HG03045 (cell line): ENCODE measurements at regions not wholly inside any gene's neighbourhood (a gene's known extent, or its start where the extent isn't known, plus 50 kb on each side); places are given as distances from the start of the nearest gene placed in this dataset.

Source experiments
- ATAC-seq: cut with Tn5 transposase; IDR thresholded peaks from one replicate; pipeline ENCODE4 v1.9.1; 2021; ENCODE audit warnings: mild to moderate bottlenecking, moderate library complexity; ENCODE audit not compliant: unreplicated experiment

DNA sequence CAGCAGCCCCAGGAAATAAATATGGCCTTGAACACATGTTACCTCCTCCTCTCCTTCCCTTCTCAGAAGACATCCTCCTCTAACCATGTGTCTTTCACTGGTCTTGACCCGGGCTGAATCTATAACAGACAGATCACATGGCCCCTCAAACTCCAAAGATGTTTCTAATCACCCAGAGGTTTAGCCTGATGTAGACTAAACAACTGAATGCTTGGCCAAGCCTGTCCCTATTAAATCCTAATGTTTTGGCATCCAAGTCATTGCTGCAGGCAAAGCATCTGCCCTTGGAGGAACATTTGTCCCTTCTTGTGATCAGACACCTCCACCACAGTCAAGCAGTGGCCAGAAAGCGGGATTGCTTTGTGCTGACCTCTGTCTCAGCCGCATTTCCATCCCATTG, 65.5 kb downstream of the ANKRD60 start:
- no peak for ATAC-seq

- ATAC-seq, result no peak
Observed at GRCh38 chr20:58161192-58161591, 67.3 kb downstream of the ANKRD60 start.

GRCh38 chr20:58160451-58161061, 67.9 kb downstream of the ANKRD60 start:
- ATAC-seq, result no peak

DNA sequence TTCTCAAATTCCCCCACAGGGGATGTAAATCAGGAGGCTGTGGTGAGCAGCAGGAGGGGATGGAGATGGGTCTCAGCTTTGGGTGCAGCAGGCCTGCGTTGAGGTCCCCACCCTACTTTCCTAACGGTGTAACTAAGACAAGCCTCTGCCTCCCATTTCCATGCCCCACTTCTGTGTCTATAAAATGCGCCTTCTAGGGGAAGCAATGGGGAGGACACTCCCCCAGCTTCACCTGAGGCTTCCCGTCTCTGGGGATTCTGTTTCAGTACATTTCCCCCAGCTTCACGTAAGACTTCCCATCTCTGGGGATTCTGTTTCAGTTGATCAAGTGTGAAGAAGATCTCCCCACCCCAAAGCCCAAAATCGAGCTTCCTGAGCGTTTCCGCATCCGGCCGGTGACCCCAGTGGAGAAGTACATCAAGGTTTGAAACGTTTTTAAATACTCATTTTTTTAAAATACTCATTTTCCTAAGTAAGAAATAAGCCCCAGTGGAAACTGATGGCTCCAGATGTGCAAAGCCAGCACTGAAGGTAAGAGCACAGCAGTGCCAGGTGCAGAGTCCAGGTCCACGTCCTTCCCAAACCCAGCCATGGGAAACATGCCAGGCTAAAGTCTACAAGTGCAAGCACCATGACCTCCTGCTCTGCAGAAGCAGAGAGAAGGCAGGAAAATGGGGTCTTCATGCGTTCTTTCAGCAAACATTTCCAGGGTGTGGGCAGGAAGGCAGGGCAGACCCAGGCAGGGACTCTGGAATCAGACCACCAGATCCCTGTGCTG, 73.1 kb downstream of the ANKRD60 start:
- ATAC-seq, result no peak

DNA sequence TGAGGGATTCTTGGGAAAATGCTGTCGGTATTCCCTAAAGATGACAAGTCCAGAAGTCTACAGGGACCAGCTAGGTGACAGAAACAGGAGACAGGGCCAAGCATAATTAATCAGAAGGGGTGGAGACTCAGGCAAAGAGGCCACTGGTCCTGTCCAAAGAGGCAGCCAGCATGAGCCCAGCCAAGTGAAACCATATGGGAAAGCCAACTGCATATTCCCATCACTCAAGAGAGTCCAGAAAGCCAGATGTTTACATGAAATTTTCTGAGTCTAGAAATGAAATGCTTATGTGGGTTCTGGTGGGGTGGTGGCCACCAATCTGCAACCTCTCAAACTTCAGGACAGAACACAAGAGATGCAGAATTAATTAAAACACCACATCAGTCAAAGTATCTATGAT, 74.3 kb downstream of the ANKRD60 start:
- ATAC-seq, result no peak

DNA sequence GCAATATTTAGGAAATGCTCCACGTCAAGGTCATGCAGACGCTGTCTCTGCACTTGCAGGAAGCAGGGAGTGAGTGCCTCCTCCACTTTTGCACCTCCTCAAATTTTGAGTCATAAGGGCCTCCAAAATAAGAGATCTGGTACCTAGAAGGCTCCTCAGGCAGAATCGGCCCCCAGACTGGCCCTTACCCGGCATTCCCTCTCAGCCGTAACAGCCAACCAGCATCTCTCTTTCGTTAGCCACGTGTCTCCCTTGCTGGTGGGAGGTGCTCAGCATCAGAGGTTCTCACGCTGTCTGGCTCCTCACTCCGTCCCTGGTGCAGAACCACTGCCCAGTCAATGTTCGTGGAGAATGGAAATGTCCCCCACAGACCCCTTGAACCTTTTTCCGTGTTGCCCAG, 75.3 kb downstream of the ANKRD60 start:
- ATAC-seq, result no peak

GRCh38 chr20:58150772-58151171, 77.7 kb downstream of the ANKRD60 start:
- no peak for ATAC-seq

GRCh38 chr20:58149437-58150091, 78.9 kb downstream of the ANKRD60 start:
- no peak for ATAC-seq

- ATAC-seq, result no peak
Observed at GRCh38 chr20:58148891-58149290, 79.6 kb downstream of the ANKRD60 start.

DNA sequence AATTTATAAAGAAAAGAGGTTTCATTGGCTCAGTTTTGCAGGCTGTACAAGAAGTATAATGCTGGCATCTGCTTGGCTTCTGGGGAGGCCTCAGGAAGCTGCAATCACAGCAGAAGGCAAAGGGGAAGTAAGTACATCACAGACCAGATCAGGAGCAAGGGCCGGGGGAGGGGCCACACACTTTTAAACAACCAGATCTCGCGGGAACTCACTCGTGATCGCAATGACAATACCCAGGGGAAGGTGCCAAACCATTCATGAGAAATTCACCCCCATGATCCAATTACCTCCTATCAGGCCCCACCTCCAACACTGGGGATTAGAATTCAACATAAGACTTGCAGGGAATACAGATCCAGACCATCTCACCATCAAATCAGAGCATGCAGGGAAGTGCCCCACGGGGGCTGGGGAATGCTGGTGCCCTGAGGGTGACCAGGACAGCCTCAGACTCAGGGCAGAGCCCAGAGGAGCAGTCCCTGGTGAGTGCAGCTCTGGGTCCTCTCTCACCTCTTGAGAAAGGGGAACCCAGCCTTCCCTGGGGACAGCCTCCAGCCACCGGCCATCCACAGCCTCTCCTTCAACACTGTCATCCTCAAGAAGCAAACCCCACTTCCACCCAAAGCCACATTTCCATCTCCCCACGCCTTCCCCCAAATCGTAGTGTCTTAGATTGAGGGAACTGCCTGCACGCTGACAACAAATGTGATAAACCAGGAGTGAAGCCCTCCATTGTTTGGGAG, 80.7 kb downstream of the ANKRD60 start:
- ATAC-seq, result no peak

DNA sequence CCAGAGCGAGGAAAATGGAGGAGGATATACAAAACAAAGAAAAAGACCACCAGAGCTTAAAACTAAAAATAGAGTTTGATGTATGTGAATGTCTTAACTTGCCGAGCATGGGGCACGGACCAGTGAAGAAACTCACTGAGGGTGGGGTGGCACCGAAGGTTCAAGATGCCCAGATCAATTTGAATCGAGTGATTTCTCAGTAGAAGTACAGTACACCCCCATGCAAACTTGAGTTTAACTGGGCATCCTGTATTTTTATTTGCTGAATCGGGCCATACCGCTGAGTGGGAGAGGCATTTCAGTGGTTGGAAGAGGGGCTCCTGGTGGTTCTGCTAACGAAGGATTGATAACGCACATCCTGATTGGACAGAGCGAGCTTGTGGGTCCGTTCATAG, 81.7 kb downstream of the ANKRD60 start:
- no peak for ATAC-seq

GRCh38 chr20:58146081-58146745, 82.2 kb downstream of the ANKRD60 start:
- no peak for ATAC-seq

GRCh38 chr20:58145506-58146080, 82.9 kb downstream of the ANKRD60 start:
- no peak for ATAC-seq

DNA sequence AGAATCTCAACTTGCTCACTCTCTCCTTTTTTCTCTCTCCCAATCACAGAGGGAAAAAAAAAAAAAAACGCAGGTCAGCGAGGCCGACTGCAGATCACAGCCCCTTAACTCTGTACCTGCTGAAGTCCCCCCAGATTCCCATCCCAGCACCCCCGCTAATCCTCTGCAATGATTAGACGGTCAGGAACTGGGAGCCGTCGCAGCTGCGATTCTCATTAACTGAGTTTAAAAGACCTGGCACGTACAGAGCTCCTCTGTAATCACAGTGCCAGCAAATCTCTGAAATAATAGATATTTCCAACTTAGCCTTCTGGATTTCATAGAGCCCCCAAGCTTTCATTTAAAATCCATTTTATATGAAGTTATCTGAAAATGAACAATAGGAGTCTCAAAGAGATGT, 84.4 kb downstream of the ANKRD60 start:
- ATAC-seq, result no peak

DNA sequence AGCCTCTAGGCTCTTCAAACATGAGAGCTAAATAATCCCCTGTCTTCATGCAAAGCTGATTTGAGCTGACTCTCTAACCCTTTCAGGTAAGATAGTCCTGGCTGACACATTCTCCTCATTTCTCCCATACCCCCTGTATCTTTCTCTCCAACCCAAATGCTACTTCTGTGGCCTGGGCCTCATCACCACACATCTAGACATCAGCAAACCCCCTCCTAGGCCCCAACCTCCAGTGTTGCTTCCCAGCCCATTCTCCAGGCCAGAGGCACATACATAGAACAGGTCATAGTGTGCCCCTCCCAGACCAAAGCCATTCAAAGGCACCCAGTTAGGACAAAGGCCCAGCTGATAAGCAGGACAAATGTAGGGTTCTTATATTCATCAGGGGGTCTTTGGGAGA, 84.9 kb downstream of the ANKRD60 start:
- no peak for ATAC-seq

DNA sequence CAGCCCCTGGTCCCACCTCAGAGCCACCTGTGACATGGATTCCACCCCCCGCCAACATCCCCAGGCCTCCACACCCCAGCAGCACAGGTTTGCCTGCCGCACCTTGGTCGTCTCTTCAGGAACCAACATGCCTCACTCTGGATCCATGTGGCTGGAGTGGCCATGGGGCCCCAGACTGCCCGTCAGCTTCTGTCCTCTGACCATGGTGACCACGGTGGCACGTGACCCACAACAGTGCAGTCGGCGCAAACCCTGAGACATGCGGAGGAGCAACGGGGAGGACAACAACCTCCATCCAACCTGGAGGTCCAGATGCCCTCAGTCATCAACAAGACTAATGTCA, 85.6 kb downstream of the ANKRD60 start:
- ATAC-seq, result no peak

DNA sequence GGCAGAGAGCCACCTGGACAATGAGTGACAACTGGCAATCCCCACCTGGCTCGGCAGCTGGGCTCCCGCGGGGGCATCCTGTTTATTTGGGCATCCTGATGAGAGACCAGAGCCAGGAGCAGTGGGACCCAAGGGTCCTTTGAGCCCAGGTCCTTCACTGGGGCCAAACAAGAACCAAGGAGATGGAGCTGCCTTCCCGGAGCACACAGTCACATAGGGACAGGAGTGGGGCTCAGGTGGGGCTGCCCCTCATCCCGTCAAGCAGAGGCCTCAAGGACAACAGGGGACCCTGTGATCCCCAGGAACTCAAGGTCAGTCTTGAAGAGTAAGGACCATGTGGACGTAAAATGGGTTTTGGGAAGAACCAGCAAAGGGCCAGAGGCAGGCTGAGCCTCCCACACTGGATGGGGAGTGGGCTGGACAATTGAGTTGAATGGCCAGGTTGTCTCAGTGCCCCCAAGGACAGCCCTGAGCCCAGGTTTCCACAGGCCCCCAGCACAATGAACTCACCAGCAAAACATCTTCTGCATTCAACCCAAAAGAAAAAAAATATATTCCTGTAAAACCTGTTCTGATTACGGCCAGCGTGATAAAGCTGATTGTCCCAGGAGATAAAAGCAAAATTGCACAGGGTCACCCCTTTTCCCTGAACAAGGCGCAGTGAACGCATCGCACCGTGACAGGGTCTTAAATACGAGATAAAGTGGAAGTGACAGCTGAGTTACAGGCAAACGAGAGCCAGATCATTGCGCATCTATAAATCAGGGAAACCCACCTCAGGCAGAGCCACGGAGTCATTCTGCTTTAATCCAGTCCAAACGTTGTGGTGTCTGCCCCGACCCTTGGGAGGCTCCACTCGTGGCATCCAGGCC, 86.2 kb downstream of the ANKRD60 start:
- no peak for ATAC-seq

DNA sequence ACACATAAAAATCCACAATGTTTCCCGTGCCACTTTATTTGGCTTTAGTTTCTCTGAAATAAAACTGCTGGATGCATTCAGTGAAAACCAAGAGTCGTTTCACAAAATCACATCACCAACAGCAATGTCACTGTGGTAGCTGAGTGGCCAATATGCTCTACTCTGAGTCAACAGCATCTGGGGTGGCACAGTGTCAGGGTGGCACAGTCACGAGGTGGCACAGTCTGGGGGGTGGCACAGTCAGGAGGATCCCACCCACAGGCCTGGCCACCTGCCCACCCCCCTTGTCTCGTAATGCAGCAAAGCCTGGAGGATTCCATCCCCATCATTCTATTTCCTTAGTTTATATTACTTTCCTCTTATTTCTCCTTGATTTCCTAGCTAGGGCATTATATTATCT, 87.0 kb downstream of the ANKRD60 start:
- ATAC-seq, result no peak

GRCh38 chr20:58140787-58141425, 87.5 kb downstream of the ANKRD60 start:
- no peak for ATAC-seq
